HepG2 (cell line): ENCODE measurements at regions not wholly inside any gene's neighbourhood (a gene's known extent, or its start where the extent isn't known, plus 50 kb on each side); places are given as distances from the start of the nearest gene placed in this dataset.
A peak's percentile ranks its signal among the peaks of the same experiment; 100 is the strongest.
"Not testable (repeated sequence)": the region's sequence is repeated elsewhere in the genome, so short reads cannot be mapped to it uniquely, and the experiment has no call there.

Experiments used
- ATAC-seq: fragments of 200-7000 bp; cut with Tn5 transposase; 3 replicates; pipeline ENCODE4 v1.9.1; 2020; ENCODE audit warnings: mild to moderate bottlenecking, moderate library complexity
- BruUV-seq: library from RNA; stranded (reverse); fragments of 400-500 nt; replicated peaks from 2 replicates; lab custom pipeline; 2021; lab: Mats Ljungman, UMichigan
- CTCF ChIA-PET: fragments of 300-600 bp; formaldehyde crosslinking; extraction: SDS; loops from one replicate; lab custom pipeline; 2021; ENCODE audit warnings: low total read pairs, inconsistent platforms, low intra/inter-chr PET ratio; lab: Yijun Ruan, JAX
- POLR2A ChIA-PET: fragments of 350-600 bp; sonication (Branson Sonifier 250); formaldehyde crosslinking; loops from one replicate; lab custom pipeline; 2020; ENCODE audit warnings: antibody characterized with exemption, inconsistent platforms; lab: Yijun Ruan, JAX
- DNase-seq: peaks from one replicate; pipeline ENCODE4 v3.0.0-alpha.2; 2015; ENCODE audit warnings: low spot score
- FAIRE-seq: peaks from 3 replicates; lab custom pipeline; 2011; peaks lifted over from hg19 to GRCh38; lab: Jason Lieb, UNC
- H2AFZ ChIP-seq: one replicate; pipeline ENCODE4 v1.6.1; 2011; ENCODE audit warnings: low read length, inconsistent platforms
- H3K27ac ChIP-seq: fragments of 300-600 bp; 3 replicates; pipeline ENCODE4 v1.8.0; 2011; ENCODE audit warnings: mixed run types, mild to moderate bottlenecking, mixed read lengths, low read length, inconsistent platforms; ENCODE audit not compliant: insufficient read depth; ENCODE audit errors: extremely low read length
- H3K27me3 ChIP-seq, 2 experiments: fragments of 200-600 bp in 1 of 2; 2 replicates in 1 of 2; 3 replicates in 1 of 2; pipeline versions ENCODE4 v1.6.0 to v1.8.0; 2011; ENCODE audit warnings: low read length in 2 of 2, mild to moderate bottlenecking in 2 of 2, moderate library complexity in 2 of 2, inconsistent platforms in 1 of 2; ENCODE audit not compliant: insufficient read depth in 2 of 2, control insufficient read depth in 1 of 2
- H3K36me3 ChIP-seq, 2 experiments: fragments of 200-600 bp in 1 of 2; replicated peaks in 1 of 2; 2 replicates in 1 of 2; 3 replicates in 1 of 2; pipeline versions ENCODE4 v1.5.1 to v1.8.0; 2011; ENCODE audit warnings: low read length in 2 of 2, inconsistent platforms in 1 of 2; ENCODE audit not compliant: insufficient read depth in 2 of 2, control insufficient read depth in 1 of 2
- H3K4me1 ChIP-seq: 2 replicates; pipeline ENCODE4 v1.5.1; 2012; ENCODE audit warnings: low read length, inconsistent platforms; ENCODE audit not compliant: insufficient read depth
- H3K4me2 ChIP-seq: 2 replicates; pipeline ENCODE4 v1.6.0; 2011; ENCODE audit warnings: low read depth, low read length, inconsistent platforms
- H3K4me3 ChIP-seq, 3 experiments: fragments of 200-600 bp in 1 of 3; sonication (generic), shearing (Covaris generic) in 1 of 3; replicated peaks in 1 of 3; 2 replicates each; pipeline ENCODE4 v1.5.1; 2011 to 2016; ENCODE audit warnings: low read length in 3 of 3, inconsistent platforms in 2 of 3, low read depth in 2 of 3, mild to moderate bottlenecking in 2 of 3, control low read depth in 1 of 3, mixed read lengths in 1 of 3; ENCODE audit not compliant: insufficient read depth in 1 of 3
- H3K79me2 ChIP-seq: one replicate; pipeline ENCODE4 v1.6.1; 2011; ENCODE audit warnings: low read length, inconsistent platforms; ENCODE audit not compliant: insufficient read depth
- H3K9ac ChIP-seq: 2 replicates; pipeline ENCODE4 v1.6.0; 2011; ENCODE audit warnings: mild to moderate bottlenecking, low read depth, low read length, inconsistent platforms; ENCODE audit not compliant: insufficient read depth
- H3K9me3 ChIP-seq: 2 replicates; pipeline ENCODE4 v1.5.1; 2012; ENCODE audit warnings: mild to moderate bottlenecking, low read length
- H4K20me1 ChIP-seq: 2 replicates; pipeline ENCODE4 v1.6.0; 2011; ENCODE audit warnings: inconsistent platforms, mild to moderate bottlenecking, low read length, moderate library complexity; ENCODE audit not compliant: insufficient read depth
- ARNT ChIP-seq: fragments of 450-650 bp; IDR thresholded peaks from 2 replicates; pipeline ENCODE4 v1.6.1; 2017
- PITX1 ChIP-seq: sonication (generic); formaldehyde crosslinking; IDR thresholded peaks from 2 replicates; pipeline ENCODE4 v1.5.1; 2020; ENCODE audit warnings: mild to moderate bottlenecking, missing genetic modification reagents
- RAD51 ChIP-seq: fragments of 450-650 bp; IDR thresholded peaks from 2 replicates; pipeline ENCODE4 v1.6.1; 2016; ENCODE audit warnings: borderline replicate concordance
- TBL1XR1 ChIP-seq: fragments of 150-350 bp; IDR thresholded peaks from 2 replicates; pipeline ENCODE4 v1.6.1; 2014; ENCODE audit warnings: borderline replicate concordance, low read length; ENCODE audit not compliant: partially characterized antibody
- THAP11 ChIP-seq: IDR thresholded peaks from 2 replicates; pipeline ENCODE4 v1.6.1; 2016; ENCODE audit warnings: missing biosample characterization, missing genetic modification reagents
- WGBS: methylation state at CpG from one replicate; pipeline ENCODE4 v1.1.6; 2017; ENCODE audit warnings: low lambda C conversion rate; 5-methylcytosine and 5-hydroxymethylcytosine counted together
- in situ Hi-C: cut with HindIII; loops from 2 replicates; pipeline ENCODE4 v1.10.0; 2017; ENCODE audit warnings: low pct_unique_long_range_greater_than_20kb; ENCODE audit not compliant: extremely low pct_ligation_motif_present
- intact Hi-C: fragments of 100-400 bp; cut with micrococcal nuclease; formaldehyde crosslinking; loops from one replicate; pipeline ENCODE4 v1.10.0; 2022; ENCODE audit not compliant: unreplicated experiment
- TF ChIP-seq, protein P1 (sequence below): sonication (generic); formaldehyde crosslinking; IDR thresholded peaks from 2 replicates; pipeline ENCODE4 v1.5.1; 2020; ENCODE audit warnings: missing genetic modification reagents, mild to moderate bottlenecking, borderline replicate concordance

GRCh38 chr6:79133173-79133572 is 55.1 kb upstream of the PHIP start (continued):
- TF ChIP-seq, protein P1, sequence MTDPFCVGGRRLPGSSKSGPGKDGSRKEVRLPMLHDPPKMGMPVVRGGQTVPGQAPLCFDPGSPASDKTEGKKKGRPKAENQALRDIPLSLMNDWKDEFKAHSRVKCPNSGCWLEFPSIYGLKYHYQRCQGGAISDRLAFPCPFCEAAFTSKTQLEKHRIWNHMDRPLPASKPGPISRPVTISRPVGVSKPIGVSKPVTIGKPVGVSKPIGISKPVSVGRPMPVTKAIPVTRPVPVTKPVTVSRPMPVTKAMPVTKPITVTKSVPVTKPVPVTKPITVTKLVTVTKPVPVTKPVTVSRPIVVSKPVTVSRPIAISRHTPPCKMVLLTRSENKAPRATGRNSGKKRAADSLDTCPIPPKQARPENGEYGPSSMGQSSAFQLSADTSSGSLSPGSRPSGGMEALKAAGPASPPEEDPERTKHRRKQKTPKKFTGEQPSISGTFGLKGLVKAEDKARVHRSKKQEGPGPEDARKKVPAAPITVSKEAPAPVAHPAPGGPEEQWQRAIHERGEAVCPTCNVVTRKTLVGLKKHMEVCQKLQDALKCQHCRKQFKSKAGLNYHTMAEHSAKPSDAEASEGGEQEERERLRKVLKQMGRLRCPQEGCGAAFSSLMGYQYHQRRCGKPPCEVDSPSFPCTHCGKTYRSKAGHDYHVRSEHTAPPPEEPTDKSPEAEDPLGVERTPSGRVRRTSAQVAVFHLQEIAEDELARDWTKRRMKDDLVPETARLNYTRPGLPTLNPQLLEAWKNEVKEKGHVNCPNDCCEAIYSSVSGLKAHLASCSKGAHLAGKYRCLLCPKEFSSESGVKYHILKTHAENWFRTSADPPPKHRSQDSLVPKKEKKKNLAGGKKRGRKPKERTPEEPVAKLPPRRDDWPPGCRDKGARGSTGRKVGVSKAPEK: no peak
- TF ChIP-seq THAP11 (CRISPR knock-in tag) (no peak), PITX1 (CRISPR knock-in tag) (no peak), TBL1XR1 (no peak), ARNT (no peak)

DNA sequence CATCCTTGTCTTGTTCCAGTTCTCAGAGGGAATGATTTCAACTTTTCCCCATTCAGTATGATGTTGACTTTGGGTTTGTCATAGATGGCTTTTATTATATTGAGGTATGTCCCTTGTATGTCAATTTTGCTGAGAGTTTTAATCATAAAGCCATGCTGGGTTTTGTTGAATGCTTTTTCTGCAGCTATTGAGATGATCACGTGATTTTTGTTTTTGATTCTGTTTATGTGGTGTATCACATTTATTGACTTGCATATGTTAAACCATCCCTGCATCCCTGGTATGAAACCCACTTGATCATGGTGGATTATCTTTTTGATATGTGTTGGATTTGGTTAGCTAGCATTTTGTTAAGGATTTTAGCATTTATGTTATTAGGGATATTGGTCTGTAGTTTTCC is 53.2 kb upstream of the PHIP start:
- in situ Hi-C loops, CTCF ChIA-PET, H3K4me1 ChIP-seq, H3K4me3 ChIP-seq, intact Hi-C loops, H3K4me2 ChIP-seq, H3K27ac ChIP-seq, H3K27me3 ChIP-seq, H3K36me3 ChIP-seq, FAIRE-seq, POLR2A ChIA-PET, H4K20me1 ChIP-seq, ATAC-seq, H3K79me2 ChIP-seq, H2AFZ ChIP-seq, BruUV-seq, DNase-seq, H3K9ac ChIP-seq: not testable (repeated sequence)
- H3K9me3 ChIP-seq: peaks cover 25% of the 10 kb centered on the region
- peak; percentile 72; the same call in 1 of the 2 replicates for TF ChIP-seq RAD51
- WGBS: 0% methylated on average over 1 of the region's 1 CpG
